Ishikawa (cell line): ENCODE measurements at regions not wholly inside any gene's neighbourhood (a gene's known extent, or its start where the extent isn't known, plus 50 kb on each side); places are given as distances from the start of the nearest gene placed in this dataset.

Experiments
- CEBPB ChIP-seq: IDR thresholded peaks from 2 replicates; pipeline ENCODE4 v1.6.1; 2012
- CREB1 ChIP-seq: IDR thresholded peaks from 2 replicates; pipeline ENCODE4 v1.6.1; 2012; ENCODE audit warnings: low read depth
- EP300 ChIP-seq: IDR thresholded peaks from 2 replicates; pipeline ENCODE4 v1.6.1; 2012; ENCODE audit warnings: borderline replicate concordance
- MAX ChIP-seq: IDR thresholded peaks from 2 replicates; pipeline ENCODE4 v1.6.1; 2012
- NFIC ChIP-seq: IDR thresholded peaks from 2 replicates; pipeline ENCODE4 v1.6.1; 2012
- RAD21 ChIP-seq: IDR thresholded peaks from 2 replicates; pipeline ENCODE4 v1.6.1; 2012; ENCODE audit warnings: low read depth
- REST ChIP-seq: IDR thresholded peaks from 2 replicates; pipeline ENCODE4 v1.6.1; 2012; ENCODE audit warnings: low read depth, mild to moderate bottlenecking
- TAF1 ChIP-seq: IDR thresholded peaks from 2 replicates; pipeline ENCODE4 v1.6.1; 2012; ENCODE audit warnings: low read depth, mild to moderate bottlenecking
- TCF12 ChIP-seq: IDR thresholded peaks from 2 replicates; pipeline ENCODE4 v1.6.1; 2012; ENCODE audit warnings: low read depth
- TEAD4 ChIP-seq: IDR thresholded peaks from 2 replicates; pipeline ENCODE4 v1.6.1; 2012
- USF1 ChIP-seq: IDR thresholded peaks from 2 replicates; pipeline ENCODE4 v1.6.1; 2012
- YY1 ChIP-seq: IDR thresholded peaks from 2 replicates; pipeline ENCODE4 v1.6.1; 2012; ENCODE audit warnings: low read depth
- ZBTB7A ChIP-seq: IDR thresholded peaks from 2 replicates; pipeline ENCODE4 v1.6.1; 2012; ENCODE audit warnings: low read depth

- TF ChIP-seq TEAD4 (no peak), TAF1 (no peak), YY1 (no peak), EP300 (no peak), CREB1 (no peak), NFIC (no peak), CEBPB (no peak), REST (no peak), RAD21 (peak; percentile 74), TCF12 (no peak), MAX (no peak), USF1 (no peak), ZBTB7A (no peak)
These were observed 434.6 kb upstream of the CHRM3 start for GRCh38 chr1:238951809-238952208.
